ENCODE measurements at regions not wholly inside any gene's neighbourhood (a gene's known extent, or its start where the extent isn't known, plus 50 kb on each side); places are given as distances from the start of the nearest gene placed in this dataset.

DNA sequence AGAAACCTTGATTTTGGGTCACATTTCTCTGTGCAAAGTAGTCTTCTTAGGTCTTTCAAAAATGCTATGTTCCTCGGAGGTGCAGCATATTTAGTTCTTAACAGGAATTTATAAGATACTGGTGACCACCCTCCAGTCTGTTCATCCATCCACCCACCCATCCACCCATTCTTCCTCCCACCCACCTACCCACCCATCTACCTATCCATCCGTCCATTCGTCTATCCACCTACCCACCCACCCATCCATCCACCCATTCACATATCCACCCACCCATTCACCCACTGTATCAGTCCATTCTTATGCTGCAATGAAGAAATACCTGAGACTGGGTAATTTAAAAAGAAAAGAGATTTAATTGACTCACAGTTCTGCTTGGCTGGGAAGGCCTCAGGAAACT is 74.9 kb downstream of the KCTD15 start:
- no TSS peak for BruUV-seq (replicated peaks)
- Mint-ChIP-seq H3K27me3 (ENCODE audit: insufficient read depth, unreplicated experiment) (peaks cover 9% of the 10 kb centered on the region), H3K4me1 (ENCODE audit: low read depth, unreplicated experiment) (no peaks in the 10 kb centered on the region), H3K4me3 (ENCODE audit: unreplicated experiment) (no peak overlapping the region), H3K36me3 (ENCODE audit: insufficient read depth, unreplicated experiment) (no peaks in the 10 kb centered on the region), H3K9me3 (ENCODE audit: unreplicated experiment) (no peaks in the 10 kb centered on the region), H3K27ac (ENCODE audit: unreplicated experiment) (no peak overlapping the region)
- no peaks in the 10 kb centered on the region for H3K27me3 ChIP-seq (replicated peaks; ENCODE audit: control insufficient read depth, insufficient read depth, low read length)
- intact Hi-C loops (cut with micrococcal nuclease; ENCODE audit: unreplicated experiment), result no loop called here
- ChIA-PET CTCF (no interaction called here), POLR2A (no interaction called here)
- no peaks in the 10 kb centered on the region for H3K36me3 ChIP-seq (ENCODE audit: control insufficient read depth, insufficient read depth, low read length)
- TF ChIP-seq, protein P1, sequence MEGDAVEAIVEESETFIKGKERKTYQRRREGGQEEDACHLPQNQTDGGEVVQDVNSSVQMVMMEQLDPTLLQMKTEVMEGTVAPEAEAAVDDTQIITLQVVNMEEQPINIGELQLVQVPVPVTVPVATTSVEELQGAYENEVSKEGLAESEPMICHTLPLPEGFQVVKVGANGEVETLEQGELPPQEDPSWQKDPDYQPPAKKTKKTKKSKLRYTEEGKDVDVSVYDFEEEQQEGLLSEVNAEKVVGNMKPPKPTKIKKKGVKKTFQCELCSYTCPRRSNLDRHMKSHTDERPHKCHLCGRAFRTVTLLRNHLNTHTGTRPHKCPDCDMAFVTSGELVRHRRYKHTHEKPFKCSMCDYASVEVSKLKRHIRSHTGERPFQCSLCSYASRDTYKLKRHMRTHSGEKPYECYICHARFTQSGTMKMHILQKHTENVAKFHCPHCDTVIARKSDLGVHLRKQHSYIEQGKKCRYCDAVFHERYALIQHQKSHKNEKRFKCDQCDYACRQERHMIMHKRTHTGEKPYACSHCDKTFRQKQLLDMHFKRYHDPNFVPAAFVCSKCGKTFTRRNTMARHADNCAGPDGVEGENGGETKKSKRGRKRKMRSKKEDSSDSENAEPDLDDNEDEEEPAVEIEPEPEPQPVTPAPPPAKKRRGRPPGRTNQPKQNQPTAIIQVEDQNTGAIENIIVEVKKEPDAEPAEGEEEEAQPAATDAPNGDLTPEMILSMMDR (IDR thresholded peaks at IDR 0.05; ENCODE audit: insufficient read depth in 1 of 2, low read depth in 1 of 2, low read length in 1 of 2, severe bottlenecking in 1 of 2, unreplicated experiment in 1 of 2), result no peak
- peaks cover 5% of the 10 kb centered on the region; the same call in 1 of the 2 replicates for H3K4me1 ChIP-seq
- no peaks in the 10 kb centered on the region for H3K9me3 ChIP-seq
- DNase-seq, result no peak
- no peak overlapping the region for H3K4me3 ChIP-seq (ENCODE audit: low read depth, low read length)

DNA sequence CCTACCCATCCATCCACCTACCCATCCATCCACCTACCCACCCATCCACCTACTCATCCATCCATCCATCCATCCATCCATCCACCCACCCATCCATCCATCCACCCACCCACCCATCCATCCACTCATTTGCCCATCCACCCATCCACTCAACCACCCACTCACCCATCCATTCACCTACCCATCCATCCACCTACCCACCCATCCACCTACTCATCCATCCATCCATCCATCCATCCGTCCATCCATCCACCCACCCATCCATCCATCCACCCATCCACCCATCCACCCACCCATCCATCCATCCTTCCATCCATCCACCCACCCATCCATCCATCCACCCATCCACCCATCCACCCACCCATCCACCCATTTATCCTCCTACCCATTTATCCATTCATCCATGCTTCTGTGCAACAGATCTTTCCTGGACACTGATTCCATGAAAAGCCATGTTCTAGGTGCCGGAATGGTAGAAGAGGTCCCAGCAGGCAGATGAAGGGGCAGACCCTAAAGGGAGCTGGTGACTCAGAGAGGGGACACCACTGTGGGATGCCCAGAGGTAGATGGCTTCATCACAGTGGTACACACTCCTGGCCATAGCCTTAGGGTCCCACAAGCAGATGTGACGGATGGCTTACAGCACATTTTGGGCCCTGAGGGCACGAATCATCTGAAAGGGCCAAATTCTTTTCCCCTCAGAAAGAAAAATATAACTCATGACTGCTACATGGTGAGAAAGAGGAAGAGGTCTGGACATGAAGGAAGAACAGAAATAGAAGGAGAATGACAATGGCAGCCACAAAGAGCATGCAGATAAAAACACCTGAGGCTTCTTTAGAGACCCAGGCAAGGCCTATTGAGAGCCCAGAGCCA is 76.0 kb downstream of the KCTD15 start:
- BruUV-seq (replicated peaks), result no TSS peak
- TF ChIP-seq, protein P1 (IDR thresholded peaks at IDR 0.05; ENCODE audit: insufficient read depth in 1 of 2, low read depth in 1 of 2, low read length in 1 of 2, severe bottlenecking in 1 of 2, unreplicated experiment in 1 of 2), result no peak
- ChIA-PET CTCF (no interaction called here), POLR2A (no interaction called here)
- no peaks in the 10 kb centered on the region for H3K36me3 Mint-ChIP-seq (ENCODE audit: insufficient read depth, unreplicated experiment)
- no peak overlapping the region for H3K4me3 Mint-ChIP-seq (ENCODE audit: unreplicated experiment)
- no peak for DNase-seq
- H3K9me3 Mint-ChIP-seq (ENCODE audit: unreplicated experiment), result no peaks in the 10 kb centered on the region
- Histone ChIP-seq H3K36me3 (ENCODE audit: control insufficient read depth, insufficient read depth, low read length) (no peaks in the 10 kb centered on the region), H3K27me3 (replicated peaks; ENCODE audit: control insufficient read depth, insufficient read depth, low read length) (no peaks in the 10 kb centered on the region), H3K4me3 (ENCODE audit: low read depth, low read length) (no peak overlapping the region), H3K9me3 (no peaks in the 10 kb centered on the region), H3K4me1 (peaks cover 5% of the 10 kb centered on the region; the same call in 1 of the 2 replicates)
- peaks cover 9% of the 10 kb centered on the region for H3K27me3 Mint-ChIP-seq (ENCODE audit: insufficient read depth, unreplicated experiment)
- no peak overlapping the region for H3K27ac Mint-ChIP-seq (ENCODE audit: unreplicated experiment)
- intact Hi-C loops (cut with micrococcal nuclease; ENCODE audit: unreplicated experiment), result no loop called here
- H3K4me1 Mint-ChIP-seq (ENCODE audit: low read depth, unreplicated experiment), result no peaks in the 10 kb centered on the region

DNA sequence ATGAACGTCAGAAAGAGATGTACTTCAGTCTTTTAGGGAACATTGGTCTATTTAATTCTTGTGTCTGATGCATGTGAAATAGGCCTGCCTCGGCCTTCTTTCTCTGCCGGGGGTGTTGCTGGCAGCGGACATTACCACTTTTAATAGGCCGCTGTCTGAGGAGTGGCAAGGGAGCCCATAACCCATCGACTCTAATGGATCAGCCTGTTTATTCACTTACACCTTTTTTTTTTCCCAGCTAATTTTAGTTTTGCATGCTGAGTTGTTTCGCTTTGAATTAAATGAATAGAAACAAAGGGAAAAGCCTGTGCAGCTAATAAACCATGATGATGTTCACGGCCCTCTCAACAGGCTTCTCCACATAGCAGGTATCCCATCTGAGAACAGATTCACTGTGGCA is 78.4 kb downstream of the KCTD15 start:
- no peaks in the 10 kb centered on the region for H3K4me1 Mint-ChIP-seq (ENCODE audit: low read depth, unreplicated experiment)
- no peak overlapping the region for H3K4me3 ChIP-seq (ENCODE audit: low read depth, low read length)
- H3K9me3 ChIP-seq, result no peaks in the 10 kb centered on the region
- intact Hi-C loops (cut with micrococcal nuclease; ENCODE audit: unreplicated experiment), result no loop called here
- CTCF ChIA-PET, result no interaction called here
- no peak overlapping the region for H3K27ac Mint-ChIP-seq (ENCODE audit: unreplicated experiment)
- H3K36me3 ChIP-seq (ENCODE audit: control insufficient read depth, insufficient read depth, low read length), result no peaks in the 10 kb centered on the region
- POLR2A ChIA-PET, result no interaction called here
- H3K27me3 ChIP-seq (replicated peaks; ENCODE audit: control insufficient read depth, insufficient read depth, low read length), result no peaks in the 10 kb centered on the region
- no peak for DNase-seq
- peaks cover 9% of the 10 kb centered on the region for H3K27me3 Mint-ChIP-seq (ENCODE audit: insufficient read depth, unreplicated experiment)
- no peaks in the 10 kb centered on the region for H3K4me1 ChIP-seq
- H3K36me3 Mint-ChIP-seq (ENCODE audit: insufficient read depth, unreplicated experiment), result no peaks in the 10 kb centered on the region
- TF ChIP-seq, protein P1 (IDR thresholded peaks at IDR 0.05; ENCODE audit: insufficient read depth in 1 of 2, low read depth in 1 of 2, low read length in 1 of 2, severe bottlenecking in 1 of 2, unreplicated experiment in 1 of 2), result no peak
- no TSS peak for BruUV-seq (replicated peaks)
- H3K4me3 Mint-ChIP-seq (ENCODE audit: unreplicated experiment), result no peak overlapping the region
- H3K9me3 Mint-ChIP-seq (ENCODE audit: unreplicated experiment), result no peaks in the 10 kb centered on the region

All from Caco-2 (cell line).